ENCODE measurements at regions not wholly inside any gene's neighbourhood (a gene's known extent, or its start where the extent isn't known, plus 50 kb on each side); places are given as distances from the start of the nearest gene placed in this dataset.

GRCh38 chr9:20291201-20291600 is 331.1 kb downstream of the MLLT3 start:
- ATAC-seq (no peak), DNase-seq (ENCODE audit: low spot score) (no peak)

GRCh38 chr9:20290257-20290656 is 332.0 kb downstream of the MLLT3 start:
- no peak for DNase-seq (ENCODE audit: low spot score)
- ATAC-seq: no peak

DNA sequence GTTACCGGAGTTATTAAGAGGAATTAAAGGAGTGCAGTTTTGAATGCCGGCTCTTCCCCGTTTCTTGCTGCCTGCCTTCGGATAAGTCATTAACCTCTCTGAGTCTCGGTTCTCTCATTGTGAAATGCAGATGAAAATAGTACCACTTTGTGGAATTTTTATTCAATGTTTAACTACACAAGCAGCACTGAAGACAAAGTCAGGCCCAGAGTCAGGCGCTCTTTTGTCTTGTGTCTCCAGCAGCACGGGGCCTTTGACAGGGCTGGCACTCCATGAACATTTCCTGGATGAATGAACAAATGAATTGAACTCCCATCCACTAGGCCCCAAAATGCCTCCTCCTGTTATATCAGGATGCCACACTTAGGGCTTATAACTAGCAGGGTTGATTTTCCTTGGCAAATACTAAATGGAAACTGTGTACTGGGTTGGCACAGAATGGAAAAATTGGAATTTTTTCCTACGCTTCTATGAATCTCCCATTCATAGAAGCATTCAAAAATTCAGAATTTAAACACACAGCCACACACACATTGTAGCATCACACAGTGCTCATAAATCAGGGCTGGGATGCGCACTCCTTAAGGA is 332.8 kb downstream of the MLLT3 start:
- DNase-seq (ENCODE audit: low spot score): no peak
- ATAC-seq: no peak

GRCh38 chr9:20286969-20287368 is 335.3 kb downstream of the MLLT3 start:
- ATAC-seq: no peak
- DNase-seq (ENCODE audit: low spot score): no peak

- ATAC-seq: no peak
- DNase-seq (ENCODE audit: low spot score): no peak
These were observed 336.1 kb downstream of the MLLT3 start for GRCh38 chr9:20286154-20286700.

DNA sequence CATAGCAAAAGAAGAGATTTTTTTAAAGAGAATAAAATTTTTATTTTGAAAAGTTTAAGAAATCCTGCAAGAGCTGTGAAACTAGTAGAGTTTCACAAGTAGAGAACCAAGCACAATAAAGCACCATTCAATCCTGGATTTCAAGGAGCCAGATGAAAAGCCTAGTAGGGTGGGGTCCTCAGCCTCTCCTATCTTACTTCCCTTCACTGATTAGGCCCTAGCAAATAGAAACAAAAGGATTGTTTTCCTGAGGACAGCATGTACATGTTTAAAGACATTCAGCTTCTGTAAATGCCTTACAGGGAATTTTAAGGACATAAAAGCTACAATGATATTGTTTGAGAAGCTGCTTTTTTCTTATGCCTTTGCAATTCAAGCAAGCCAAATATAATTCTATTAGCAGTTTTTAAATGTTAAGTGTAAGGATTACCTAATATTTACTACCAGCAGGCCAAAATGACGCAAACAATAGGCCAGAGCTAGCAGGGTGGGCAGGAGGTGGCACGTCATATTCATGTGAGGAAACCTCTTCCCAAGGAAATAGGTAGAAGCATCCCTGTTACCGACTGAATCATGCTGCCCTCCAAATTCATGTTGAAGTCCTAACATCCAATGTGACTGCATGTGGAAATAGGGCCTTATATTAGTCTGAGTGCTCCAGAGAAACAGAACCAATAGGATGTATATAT is 337.6 kb downstream of the MLLT3 start:
- no peak for ATAC-seq
- no peak for DNase-seq (ENCODE audit: low spot score)

DNA sequence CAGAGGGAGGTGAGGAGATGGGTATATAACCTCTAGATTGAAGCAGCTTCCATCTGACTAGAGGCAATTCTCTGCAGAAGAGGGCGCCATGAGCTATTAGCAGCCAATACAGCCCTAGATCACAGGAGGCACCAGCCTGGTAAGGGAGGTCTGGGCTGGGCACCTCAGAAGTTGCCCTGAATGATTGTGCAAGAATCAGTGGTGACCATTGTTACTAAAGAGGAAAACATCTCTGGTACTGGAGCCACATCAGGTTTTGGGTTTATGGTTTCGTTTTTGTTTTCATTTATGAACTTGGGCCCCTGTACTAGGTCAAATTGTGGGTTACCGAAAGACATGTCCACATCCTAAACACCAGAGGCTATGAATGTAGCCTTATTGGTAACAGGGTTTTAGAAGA is 342.0 kb downstream of the MLLT3 start:
- DNase-seq (ENCODE audit: low spot score) (no peak), ATAC-seq (no peak)

- DNase-seq (ENCODE audit: low spot score) (no peak), ATAC-seq (no peak)
These were observed 345.5 kb downstream of the MLLT3 start for GRCh38 chr9:20276762-20277161.

DNA sequence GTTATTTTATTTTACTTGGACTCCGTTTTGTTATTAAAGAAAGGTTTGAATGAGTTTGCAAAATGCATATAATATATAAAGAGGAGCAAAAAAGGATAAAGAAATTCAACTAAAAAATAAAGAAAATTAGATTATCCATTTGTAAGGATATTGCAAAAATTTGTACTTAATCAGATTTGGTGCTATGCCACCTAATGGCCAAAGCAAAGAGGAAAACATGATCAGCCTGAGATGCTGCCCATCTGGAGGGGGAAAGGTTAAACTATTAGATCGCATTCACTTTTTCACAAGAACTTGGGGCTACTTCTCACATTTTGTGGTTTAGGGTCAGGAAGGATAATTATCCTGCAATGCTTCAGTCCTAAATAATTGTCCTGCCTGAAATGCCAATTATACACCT is 350.6 kb downstream of the MLLT3 start:
- no peak for ATAC-seq

DNA sequence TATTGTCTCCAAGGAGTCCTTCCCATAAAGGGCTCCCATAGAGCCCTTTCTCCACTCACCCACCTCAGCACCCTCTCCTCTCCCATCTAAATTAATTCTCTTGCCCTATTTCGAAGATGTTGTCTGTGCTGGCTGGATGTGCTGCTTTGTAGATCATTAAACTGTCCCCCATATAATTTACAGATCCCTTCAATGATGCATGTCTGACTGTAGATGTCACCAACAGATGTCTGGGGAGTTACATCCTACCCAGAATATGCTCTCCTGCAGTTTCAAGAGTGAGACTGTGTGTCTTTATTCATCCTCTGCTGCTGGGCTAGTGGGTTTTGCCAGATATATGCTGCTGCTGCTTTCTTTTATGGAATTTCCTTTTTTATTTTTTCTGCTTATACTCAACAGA is 351.2 kb downstream of the MLLT3 start:
- DNase-seq (ENCODE audit: low spot score): no peak
- ATAC-seq: no peak

More for the DNA sequence above, 350.6 kb downstream of the MLLT3 start:
- no peak for DNase-seq (ENCODE audit: low spot score)

DNA sequence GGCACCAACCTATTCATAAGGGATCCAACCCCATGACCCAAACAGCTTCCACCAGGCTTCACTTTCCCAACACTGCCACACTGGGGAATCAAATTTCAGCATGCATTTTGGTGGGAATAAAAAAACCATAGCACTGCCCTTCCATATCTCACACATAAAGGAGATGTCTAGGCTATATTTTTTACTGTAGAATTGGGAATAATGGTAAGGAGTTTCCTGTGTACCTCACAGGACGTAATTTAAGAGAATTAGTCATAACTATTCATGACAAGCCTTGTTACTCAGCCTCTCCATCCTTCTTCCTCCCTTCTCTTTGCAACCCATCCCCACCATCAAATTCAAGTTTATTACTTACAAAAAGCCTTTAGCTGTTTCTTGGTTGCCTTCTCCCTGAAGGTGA is 352.1 kb downstream of the MLLT3 start:
- DNase-seq (ENCODE audit: low spot score) (no peak), ATAC-seq (no peak)

- DNase-seq (ENCODE audit: low spot score) (no peak), ATAC-seq (no peak)
These were observed 352.7 kb downstream of the MLLT3 start for GRCh38 chr9:20269620-20270019.

DNA sequence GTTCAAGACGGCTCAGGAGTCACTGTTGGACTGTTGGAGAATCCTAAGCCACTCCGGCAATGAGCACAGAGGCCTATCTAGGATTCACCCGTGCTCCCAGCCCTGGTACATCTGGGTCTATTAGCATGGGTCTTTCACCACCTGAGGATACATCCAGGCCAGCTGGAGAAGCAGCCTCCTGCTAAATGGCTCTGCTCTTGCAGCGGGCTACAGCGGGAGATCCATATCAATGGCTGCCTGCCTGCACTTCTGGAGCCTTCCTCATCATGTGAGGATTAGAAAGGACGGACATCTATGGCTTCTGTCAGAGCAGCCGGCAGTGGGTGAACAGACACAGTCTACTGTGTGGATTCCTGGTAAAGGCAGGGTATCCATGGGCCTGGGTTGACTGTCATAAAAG is 357.4 kb downstream of the MLLT3 start:
- DNase-seq (ENCODE audit: low spot score) (no peak), ATAC-seq (no peak)

DNA sequence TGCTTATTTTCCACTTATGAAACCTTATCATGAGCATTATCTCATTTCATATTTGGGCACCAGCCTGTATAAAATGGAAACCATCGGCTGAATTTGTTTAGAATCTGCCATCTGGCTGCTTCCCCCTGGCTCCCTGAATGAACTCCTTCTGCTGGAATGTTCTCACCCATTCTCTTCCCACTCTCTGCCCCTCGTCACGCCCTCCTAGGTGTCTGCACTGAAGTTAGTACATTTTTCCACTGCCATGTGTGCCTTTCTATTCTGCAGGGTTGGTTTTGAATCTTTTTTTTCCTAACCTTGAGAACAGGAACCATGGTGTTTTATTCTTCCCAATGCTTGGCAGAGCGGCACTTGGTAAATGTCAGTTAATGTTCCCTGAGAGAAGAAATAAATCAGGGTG is 359.7 kb downstream of the MLLT3 start:
- ATAC-seq (no peak), DNase-seq (ENCODE audit: low spot score) (no peak)

- no peak for ATAC-seq
- DNase-seq (ENCODE audit: low spot score): no peak
These were observed 365.9 kb downstream of the MLLT3 start for GRCh38 chr9:20256284-20256948.

GRCh38 chr9:20255052-20255451 is 367.2 kb downstream of the MLLT3 start:
- DNase-seq (ENCODE audit: low spot score) (no peak), ATAC-seq (no peak)

GRCh38 chr9:20253635-20254034 is 368.7 kb downstream of the MLLT3 start:
- no peak for ATAC-seq
- no peak for DNase-seq (ENCODE audit: low spot score)

- no peak for ATAC-seq
- no peak for DNase-seq (ENCODE audit: low spot score)
These were observed 369.5 kb downstream of the MLLT3 start for GRCh38 chr9:20252778-20253177.

DNA sequence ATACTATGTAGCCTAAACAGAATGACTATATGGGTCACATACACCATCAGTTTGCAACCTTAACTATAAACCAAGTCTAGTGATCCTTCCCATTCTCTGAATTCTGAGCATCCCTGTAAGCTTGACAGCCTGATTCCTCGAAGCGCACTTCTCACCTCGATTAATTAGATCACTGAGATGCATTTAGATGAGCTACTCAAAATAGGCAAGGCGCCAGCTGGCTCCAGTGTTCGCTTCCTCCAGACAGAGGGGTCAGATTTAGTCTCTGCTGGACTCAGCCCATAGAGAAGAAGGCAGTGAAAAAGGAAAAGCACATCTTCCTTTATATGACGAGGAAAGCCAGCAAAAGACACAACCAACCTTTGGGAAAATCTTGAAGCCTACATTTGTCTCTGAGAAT is 371.5 kb downstream of the MLLT3 start:
- ATAC-seq (no peak), DNase-seq (ENCODE audit: low spot score) (no peak)

- DNase-seq (ENCODE audit: low spot score) (no peak), ATAC-seq (no peak)
These were observed 378.0 kb downstream of the MLLT3 start for GRCh38 chr9:20244271-20244670.

DNA sequence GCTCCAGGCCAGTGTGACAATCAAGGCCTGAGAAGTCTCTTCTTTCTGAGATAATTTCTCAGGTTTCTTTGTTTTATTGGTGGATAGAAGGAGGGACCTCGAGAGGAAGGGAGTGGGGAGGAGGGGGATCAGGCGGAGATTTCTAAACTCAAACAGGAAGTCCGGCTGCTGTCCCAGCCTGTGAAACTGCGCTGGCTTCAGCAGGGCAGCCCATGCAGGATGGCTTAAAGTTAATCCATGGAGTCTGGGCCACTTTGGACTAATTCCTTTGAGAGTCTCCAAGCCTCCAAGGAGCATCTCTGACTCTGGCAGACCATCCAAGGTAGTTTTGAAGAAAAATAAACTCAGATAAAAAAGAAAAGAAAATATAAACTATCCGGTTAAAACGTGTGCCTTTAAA is 378.5 kb downstream of the MLLT3 start:
- no peak for DNase-seq (ENCODE audit: low spot score)

DNA sequence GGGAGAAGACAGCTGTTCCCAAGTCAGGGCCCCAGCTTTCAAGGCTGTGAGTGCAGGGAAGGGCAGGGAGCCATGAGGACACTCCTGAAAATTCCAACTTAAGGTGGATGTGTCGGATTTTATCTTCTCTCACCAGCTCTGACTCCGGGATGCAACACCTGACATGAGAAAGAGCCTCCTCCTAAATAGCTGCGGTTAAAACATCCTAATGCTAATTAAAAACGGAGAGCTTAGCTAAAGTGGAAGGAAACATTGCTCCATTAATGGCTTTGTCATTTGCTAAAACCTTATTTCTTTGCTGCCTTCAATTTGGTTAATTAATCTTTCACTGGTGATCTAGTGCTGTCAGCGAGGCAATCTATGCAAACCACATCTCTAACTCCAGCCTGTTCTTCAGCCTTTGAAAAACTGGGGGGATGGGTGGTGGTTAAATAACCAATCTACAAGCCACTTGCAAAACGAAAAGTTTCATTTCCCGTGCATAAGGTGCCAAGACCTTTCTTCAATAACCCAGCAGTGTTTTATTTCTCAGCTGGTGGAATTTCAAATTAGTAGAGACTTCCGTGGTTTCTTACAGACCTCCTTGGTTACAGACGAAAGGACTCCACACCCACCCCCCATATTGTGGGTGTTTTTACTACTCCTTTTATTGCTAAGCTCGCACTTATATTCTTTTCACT is 379.6 kb downstream of the MLLT3 start:
- DNase-seq (ENCODE audit: low spot score) (no peak), ATAC-seq (no peak)

More for the DNA sequence above, 378.5 kb downstream of the MLLT3 start:
- no peak for ATAC-seq

All from left lobe of liver (tissue), 2 donors.